HCT116 (cell line): ENCODE measurements at regions not wholly inside any gene's neighbourhood (a gene's known extent, or its start where the extent isn't known, plus 50 kb on each side); places are given as distances from the start of the nearest gene placed in this dataset.

Source experiments
- ATAC-seq: fragments of 200-7000 bp; cut with Tn5 transposase; 2 replicates; pipeline ENCODE4 v1.9.1; 2020; ENCODE audit warnings: mild to moderate bottlenecking, moderate library complexity
- BruUV-seq: library from RNA; stranded (reverse); fragments of 400-500 nt; replicated peaks from 2 replicates; lab custom pipeline; 2021; lab: Mats Ljungman, UMichigan
- CTCF ChIA-PET: fragments of 300-600 bp; sonication (Branson Sonifier 250); formaldehyde crosslinking; loops from one replicate; lab custom pipeline; 2021; ENCODE audit warnings: antibody characterized with exemption; lab: Charles Lee
- POLR2A ChIA-PET: fragments of 300-600, 350-600 bp; sonication (Branson Sonifier 250); formaldehyde crosslinking; loops from one replicate; lab custom pipeline; 2021; ENCODE audit warnings: antibody characterized with exemption; lab: Charles Lee
- RAD21 ChIA-PET, 2 experiments: fragments of 300-600 bp; sonication (Branson Sonifier 250); formaldehyde crosslinking; loops; one replicate each; lab custom pipeline; 2023; ENCODE audit warnings: low total read pairs in 2 of 2; ENCODE audit not compliant: uncharacterized antibody in 2 of 2, unreplicated experiment in 2 of 2, low non-redundant PET in 1 of 2; lab: Charles Lee
- DNase-seq: peaks from one replicate; pipeline ENCODE4 v3.0.0-alpha.2; 2010; ENCODE audit warnings: low read depth, low spot score
- H2AFZ ChIP-seq: fragments of 200-600 bp; shearing (Covaris generic), sonication (generic); 2 replicates; pipeline ENCODE4 v1.6.1; 2017; ENCODE audit warnings: low read depth, mixed run types, mixed read lengths, antibody characterized with exemption, low read length; ENCODE audit not compliant: poor library complexity, severe bottlenecking
- H3K27ac ChIP-seq: 2 replicates; pipeline ENCODE4 v1.5.1; 2012; ENCODE audit warnings: low read depth, low read length
- H3K27me3 ChIP-seq: fragments of 200-600 bp; sonication (generic); 2 replicates; pipeline ENCODE4 v1.6.1; 2016; ENCODE audit warnings: mixed run types, low read length, mixed read lengths; ENCODE audit not compliant: insufficient read depth
- H3K36me3 ChIP-seq, 2 experiments: fragments of 200-500 bp in 1 of 2; fragments of 200-600 bp in 1 of 2; sonication (Bioruptor generic) in 1 of 2; sonication (generic) in 1 of 2; 2 replicates each; pipeline versions ENCODE4 v1.5.1 to v1.6.1; 2014 to 2016; ENCODE audit warnings: low read length in 2 of 2, inconsistent platforms in 1 of 2, mixed read lengths in 1 of 2, mixed run types in 1 of 2; ENCODE audit not compliant: insufficient read depth in 2 of 2, control insufficient read depth in 1 of 2
- H3K4me1 ChIP-seq, 2 experiments: fragments of 200-600 bp in 1 of 2; sonication (generic) in 1 of 2; 2 replicates each; pipeline versions ENCODE4 v1.5.1 to v1.6.1; 2012 to 2017; ENCODE audit warnings: low read length in 2 of 2, inconsistent platforms in 1 of 2, mild to moderate bottlenecking in 1 of 2, mixed read lengths in 1 of 2, mixed run types in 1 of 2, moderate library complexity in 1 of 2; ENCODE audit not compliant: insufficient read depth in 2 of 2, control insufficient read depth in 1 of 2
- H3K4me2 ChIP-seq: fragments of 200-600 bp; sonication (generic); 2 replicates; pipeline ENCODE4 v1.6.1; 2017; ENCODE audit warnings: mixed run types, low read length, mixed read lengths
- H3K4me3 ChIP-seq, 2 experiments: fragments of 200-600 bp in 1 of 2; sonication (generic) in 1 of 2; replicated peaks in 1 of 2; 2 replicates each; pipeline ENCODE4 v1.5.1; 2011 to 2016; ENCODE audit warnings: low read length in 2 of 2, control low read depth in 1 of 2, low read depth in 1 of 2, mild to moderate bottlenecking in 1 of 2, mixed read lengths in 1 of 2, mixed run types in 1 of 2
- H3K79me2 ChIP-seq: fragments of 200-600 bp; sonication (generic); 2 replicates; pipeline ENCODE4 v1.6.1; 2017; ENCODE audit warnings: mild to moderate bottlenecking, mixed run types, low read length, moderate library complexity, mixed read lengths; ENCODE audit not compliant: insufficient read depth
- H3K9ac ChIP-seq: fragments of 200-600 bp; sonication (generic); 2 replicates; pipeline ENCODE4 v1.6.1; 2016; ENCODE audit warnings: low read length, mixed read lengths
- H3K9me2 ChIP-seq: fragments of 200-600 bp; sonication (generic), shearing (Covaris generic); 2 replicates; pipeline ENCODE4 v1.6.1; 2017; ENCODE audit warnings: mixed run types, mild to moderate bottlenecking, moderate library complexity; ENCODE audit not compliant: insufficient read depth
- H3K9me3 ChIP-seq, 2 experiments: fragments of 200-500 bp in 1 of 2; fragments of 200-600 bp in 1 of 2; sonication (Bioruptor generic) in 1 of 2; sonication (generic) in 1 of 2; 2 replicates each; pipeline ENCODE4 v1.6.1; 2014 to 2017; ENCODE audit warnings: low read length in 2 of 2, mixed read lengths in 2 of 2, inconsistent platforms in 1 of 2, low read depth in 1 of 2, mild to moderate bottlenecking in 1 of 2, mixed run types in 1 of 2, moderate library complexity in 1 of 2; ENCODE audit not compliant: control insufficient read depth in 1 of 2, insufficient read depth in 1 of 2
- H4K20me1 ChIP-seq: fragments of 200-600 bp; sonication (generic), shearing (Covaris generic); 2 replicates; pipeline ENCODE4 v1.6.1; 2017; ENCODE audit warnings: mixed run types, mild to moderate bottlenecking, moderate library complexity; ENCODE audit not compliant: insufficient read depth
- CBX3 ChIP-seq: IDR thresholded peaks from 2 replicates; pipeline ENCODE4 v1.6.1; 2012; ENCODE audit warnings: low read depth
- CEBPB ChIP-seq: IDR thresholded peaks from 2 replicates; pipeline ENCODE4 v1.6.1; 2012; ENCODE audit warnings: low read depth
- EGR1 ChIP-seq: IDR thresholded peaks from 2 replicates; pipeline ENCODE4 v1.6.1; 2012; ENCODE audit warnings: low read depth
- EZH2 ChIP-seq: fragments of 200-600 bp; sonication (generic); IDR thresholded peaks from 2 replicates; pipeline ENCODE4 v1.6.1; 2017; ENCODE audit warnings: antibody characterized with exemption, mixed run types
- FOSL1 ChIP-seq: IDR thresholded peaks from 2 replicates; pipeline ENCODE4 v1.6.1; 2012; ENCODE audit warnings: low read depth
- JUND ChIP-seq: IDR thresholded peaks from 2 replicates; pipeline ENCODE4 v1.6.1; 2012
- RAD21 ChIP-seq: IDR thresholded peaks from 2 replicates; pipeline ENCODE4 v1.6.1; 2012; ENCODE audit warnings: low read depth, mild to moderate bottlenecking
- SIN3A ChIP-seq: IDR thresholded peaks from 2 replicates; pipeline ENCODE4 v1.6.1; 2012; ENCODE audit warnings: low read depth
- SP1 ChIP-seq: IDR thresholded peaks from 2 replicates; pipeline ENCODE4 v1.6.1; 2012; ENCODE audit warnings: low read depth
- TCF7L2 ChIP-seq: IDR thresholded peaks from 2 replicates; pipeline ENCODE4 v1.7.0; 2011; ENCODE audit warnings: borderline replicate concordance, inconsistent platforms; ENCODE audit not compliant: insufficient read depth, insufficient read length; ENCODE audit errors: extremely low read depth
- YY1 ChIP-seq: IDR thresholded peaks from 2 replicates; pipeline ENCODE4 v1.6.1; 2011; ENCODE audit warnings: low read length, low read depth, moderate library complexity, mild to moderate bottlenecking; ENCODE audit not compliant: insufficient replicate concordance; ENCODE audit errors: extremely low read depth
- ZNF274 ChIP-seq: fragments of 200-500 bp; sonication (Bioruptor generic); IDR thresholded peaks from 2 replicates; pipeline ENCODE4 v1.6.1; 2014; ENCODE audit warnings: mild to moderate bottlenecking, low read depth, low read length, inconsistent platforms
- intact Hi-C: fragments of 100-400 bp; cut with micrococcal nuclease; formaldehyde crosslinking; loops from 2 replicates; pipeline ENCODE4 v1.10.0; 2022
- TF ChIP-seq, protein P1 (sequence below), 3 experiments: fragments of 200-600 bp in 1 of 3; sonication (generic) in 1 of 3; IDR thresholded peaks in 2 of 3; conservative IDR thresholded peaks in 1 of 3; 2 replicates each; pipeline ENCODE4 v1.5.1; 2012 to 2017; ENCODE audit warnings: low read depth in 2 of 3, low read length in 2 of 3, antibody characterized with exemption in 1 of 3, borderline replicate concordance in 1 of 3, control low read depth in 1 of 3, mild to moderate bottlenecking in 1 of 3, mixed read lengths in 1 of 3, mixed run types in 1 of 3, moderate library complexity in 1 of 3; ENCODE audit not compliant: insufficient read depth in 1 of 3
- TF ChIP-seq, protein P2 (sequence below): IDR thresholded peaks from 2 replicates; pipeline ENCODE4 v1.6.1; 2012

- Histone ChIP-seq H3K9me3 (no peaks in the 10 kb centered on the region), H3K4me3 (no peak overlapping the region), H3K27me3 (no peaks in the 10 kb centered on the region), H3K79me2 (no peaks in the 10 kb centered on the region), H3K9me2 (no peaks in the 10 kb centered on the region), H4K20me1 (no peaks in the 10 kb centered on the region), H3K27ac (no peak overlapping the region), H3K4me2 (no peak overlapping the region), H3K4me1 (no peaks in the 10 kb centered on the region), H3K9ac (no peak overlapping the region), H2AFZ (no peak overlapping the region), H3K36me3 (no peaks in the 10 kb centered on the region)
- ChIA-PET POLR2A (no interaction called here), RAD21 (no interaction called here), CTCF (no interaction called here)
- intact Hi-C loops = no loop called here
- ATAC-seq (peak; percentile 86), DNase-seq (no peak)
- TF ChIP-seq, protein P1, sequence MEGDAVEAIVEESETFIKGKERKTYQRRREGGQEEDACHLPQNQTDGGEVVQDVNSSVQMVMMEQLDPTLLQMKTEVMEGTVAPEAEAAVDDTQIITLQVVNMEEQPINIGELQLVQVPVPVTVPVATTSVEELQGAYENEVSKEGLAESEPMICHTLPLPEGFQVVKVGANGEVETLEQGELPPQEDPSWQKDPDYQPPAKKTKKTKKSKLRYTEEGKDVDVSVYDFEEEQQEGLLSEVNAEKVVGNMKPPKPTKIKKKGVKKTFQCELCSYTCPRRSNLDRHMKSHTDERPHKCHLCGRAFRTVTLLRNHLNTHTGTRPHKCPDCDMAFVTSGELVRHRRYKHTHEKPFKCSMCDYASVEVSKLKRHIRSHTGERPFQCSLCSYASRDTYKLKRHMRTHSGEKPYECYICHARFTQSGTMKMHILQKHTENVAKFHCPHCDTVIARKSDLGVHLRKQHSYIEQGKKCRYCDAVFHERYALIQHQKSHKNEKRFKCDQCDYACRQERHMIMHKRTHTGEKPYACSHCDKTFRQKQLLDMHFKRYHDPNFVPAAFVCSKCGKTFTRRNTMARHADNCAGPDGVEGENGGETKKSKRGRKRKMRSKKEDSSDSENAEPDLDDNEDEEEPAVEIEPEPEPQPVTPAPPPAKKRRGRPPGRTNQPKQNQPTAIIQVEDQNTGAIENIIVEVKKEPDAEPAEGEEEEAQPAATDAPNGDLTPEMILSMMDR (IDR thresholded peaks at IDR 0.05 in 2 of 3, conservative IDR thresholded peaks at IDR 0.05 in 1 of 3; ENCODE audit: borderline replicate concordance in 1 of 3, insufficient read depth in 1 of 3, low read depth in 2 of 3, low read length in 2 of 3) = peak in 2 of 3 experiments; percentile 39 to 48; a peak in 4 of 6 replicates
- TF ChIP-seq, protein P2, sequence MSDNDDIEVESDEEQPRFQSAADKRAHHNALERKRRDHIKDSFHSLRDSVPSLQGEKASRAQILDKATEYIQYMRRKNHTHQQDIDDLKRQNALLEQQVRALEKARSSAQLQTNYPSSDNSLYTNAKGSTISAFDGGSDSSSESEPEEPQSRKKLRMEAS = no peak
- TF ChIP-seq TCF7L2 = no peak
- no TSS peak for BruUV-seq
Measured at GRCh38 chr3:186425788-186426730, 64.0 kb upstream of the DGKG start.

DNA sequence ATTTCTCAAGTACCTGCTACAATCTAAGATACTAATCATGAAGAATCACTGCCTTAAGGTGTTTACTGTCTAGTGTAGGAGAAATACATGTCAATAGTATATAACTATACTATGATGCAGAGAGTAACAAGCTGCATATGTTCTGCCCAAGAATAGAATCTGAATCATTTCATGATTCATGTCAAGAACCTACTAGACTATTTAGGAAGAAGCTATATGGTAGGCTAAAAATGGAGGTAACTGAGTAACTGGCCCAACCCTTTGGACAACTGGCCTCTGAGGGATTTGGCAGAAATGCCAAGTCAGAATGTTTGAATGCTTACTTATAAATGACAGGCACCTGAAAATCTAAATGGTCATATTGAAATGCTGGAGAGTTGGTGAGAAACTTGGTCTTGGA is 59.9 kb upstream of the DGKG start:
- DNase-seq (no peak), ATAC-seq (no peak)
- Histone ChIP-seq H3K9me3 (no peaks in the 10 kb centered on the region), H3K4me2 (no peak overlapping the region), H3K27ac (no peak overlapping the region), H4K20me1 (no peaks in the 10 kb centered on the region), H3K9me2 (no peaks in the 10 kb centered on the region), H2AFZ (no peak overlapping the region), H3K27me3 (no peaks in the 10 kb centered on the region; the same call in 1 of the 2 replicates), H3K4me1 (peaks cover 0 to 17% of the 10 kb centered on the region in 2 experiments; a peak in 2 of 4 replicates), H3K79me2 (no peaks in the 10 kb centered on the region), H3K9ac (no peak overlapping the region), H3K36me3 (no peaks in the 10 kb centered on the region), H3K4me3 (no peak overlapping the region)
- ChIA-PET POLR2A (no interaction called here), CTCF (no interaction called here), RAD21 (no interaction called here)
- intact Hi-C loops = no loop called here
- BruUV-seq = no TSS peak
- TF ChIP-seq FOSL1 = no peak
- TF ChIP-seq YY1 = no peak
- TF ChIP-seq EGR1 = no peak
- TF ChIP-seq JUND = no peak
- TF ChIP-seq EZH2 = no peak
- no peak for TF ChIP-seq RAD21
- TF ChIP-seq ZNF274 = no peak
- TF ChIP-seq TCF7L2 = no peak
- TF ChIP-seq CEBPB = no peak
- TF ChIP-seq, protein P1 (IDR thresholded peaks at IDR 0.05 in 2 of 3, conservative IDR thresholded peaks at IDR 0.05 in 1 of 3; ENCODE audit: borderline replicate concordance in 1 of 3, insufficient read depth in 1 of 3, low read depth in 2 of 3, low read length in 2 of 3) = no peak
- TF ChIP-seq SP1 = no peak
- TF ChIP-seq, protein P2 = no peak
- TF ChIP-seq SIN3A = no peak
- no peak for TF ChIP-seq CBX3
